ENCODE measurements at regions not wholly inside any gene's neighbourhood (a gene's known extent, or its start where the extent isn't known, plus 50 kb on each side); places are given as distances from the start of the nearest gene placed in this dataset.

DNA sequence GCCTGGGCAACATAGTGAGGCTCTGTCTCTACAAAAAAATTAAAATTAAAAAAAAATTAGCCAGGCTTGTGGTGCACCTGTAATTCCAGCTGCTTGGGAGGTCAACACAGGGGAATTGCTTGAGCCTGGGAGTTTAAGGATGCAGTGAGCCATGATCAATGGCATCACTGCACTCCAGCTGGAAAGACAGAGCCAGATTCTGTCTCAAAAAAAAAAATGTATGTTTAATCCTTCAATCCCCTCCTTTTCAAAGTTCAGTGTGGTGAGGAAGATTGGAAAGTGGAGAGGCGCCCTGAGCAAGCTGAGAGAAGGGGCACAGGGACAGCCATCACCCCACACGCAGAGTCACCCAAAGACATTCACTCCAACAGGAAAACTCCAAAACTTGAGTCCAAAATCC, 97.7 kb upstream of the BACE2 start:
- no peaks in the 10 kb centered on the region for H3K79me2 ChIP-seq (ENCODE audit: control insufficient read depth, low read length)
- TF ChIP-seq, protein P1, sequence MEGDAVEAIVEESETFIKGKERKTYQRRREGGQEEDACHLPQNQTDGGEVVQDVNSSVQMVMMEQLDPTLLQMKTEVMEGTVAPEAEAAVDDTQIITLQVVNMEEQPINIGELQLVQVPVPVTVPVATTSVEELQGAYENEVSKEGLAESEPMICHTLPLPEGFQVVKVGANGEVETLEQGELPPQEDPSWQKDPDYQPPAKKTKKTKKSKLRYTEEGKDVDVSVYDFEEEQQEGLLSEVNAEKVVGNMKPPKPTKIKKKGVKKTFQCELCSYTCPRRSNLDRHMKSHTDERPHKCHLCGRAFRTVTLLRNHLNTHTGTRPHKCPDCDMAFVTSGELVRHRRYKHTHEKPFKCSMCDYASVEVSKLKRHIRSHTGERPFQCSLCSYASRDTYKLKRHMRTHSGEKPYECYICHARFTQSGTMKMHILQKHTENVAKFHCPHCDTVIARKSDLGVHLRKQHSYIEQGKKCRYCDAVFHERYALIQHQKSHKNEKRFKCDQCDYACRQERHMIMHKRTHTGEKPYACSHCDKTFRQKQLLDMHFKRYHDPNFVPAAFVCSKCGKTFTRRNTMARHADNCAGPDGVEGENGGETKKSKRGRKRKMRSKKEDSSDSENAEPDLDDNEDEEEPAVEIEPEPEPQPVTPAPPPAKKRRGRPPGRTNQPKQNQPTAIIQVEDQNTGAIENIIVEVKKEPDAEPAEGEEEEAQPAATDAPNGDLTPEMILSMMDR (IDR thresholded peaks at IDR 0.05; ENCODE audit: low read depth, low read length, poor library complexity, severe bottlenecking): no peak
- no peak for TF ChIP-seq EZH2phosphoT487 (IDR thresholded peaks at IDR 0.05; ENCODE audit: borderline replicate concordance, low read length)
- no peak overlapping the region for H3K27ac ChIP-seq (ENCODE audit: low read depth, low read length)
- no peaks in the 10 kb centered on the region for H3F3A ChIP-seq (ENCODE audit: control insufficient read depth, insufficient read depth)
- H3K9me2 ChIP-seq (replicated peaks; ENCODE audit: control insufficient read depth, low read length): no peaks in the 10 kb centered on the region
- H4K20me1 ChIP-seq (ENCODE audit: control insufficient read depth, insufficient read depth, low read depth, low read length): no peaks in the 10 kb centered on the region
- H3K4me2 ChIP-seq (ENCODE audit: low read length): no peak overlapping the region
- H3K4me1 ChIP-seq (ENCODE audit: control insufficient read depth, low read length): no peaks in the 10 kb centered on the region
- no peak overlapping the region for H3K4me3 ChIP-seq (ENCODE audit: low read length)
- H3K9me3 ChIP-seq (ENCODE audit: control insufficient read depth, insufficient read depth, low read length): no peaks in the 10 kb centered on the region
- no peaks in the 10 kb centered on the region for H3K27me3 ChIP-seq (ENCODE audit: control insufficient read depth, low read length)
- H3K36me3 ChIP-seq (ENCODE audit: control insufficient read depth, low read length): no peaks in the 10 kb centered on the region

DNA sequence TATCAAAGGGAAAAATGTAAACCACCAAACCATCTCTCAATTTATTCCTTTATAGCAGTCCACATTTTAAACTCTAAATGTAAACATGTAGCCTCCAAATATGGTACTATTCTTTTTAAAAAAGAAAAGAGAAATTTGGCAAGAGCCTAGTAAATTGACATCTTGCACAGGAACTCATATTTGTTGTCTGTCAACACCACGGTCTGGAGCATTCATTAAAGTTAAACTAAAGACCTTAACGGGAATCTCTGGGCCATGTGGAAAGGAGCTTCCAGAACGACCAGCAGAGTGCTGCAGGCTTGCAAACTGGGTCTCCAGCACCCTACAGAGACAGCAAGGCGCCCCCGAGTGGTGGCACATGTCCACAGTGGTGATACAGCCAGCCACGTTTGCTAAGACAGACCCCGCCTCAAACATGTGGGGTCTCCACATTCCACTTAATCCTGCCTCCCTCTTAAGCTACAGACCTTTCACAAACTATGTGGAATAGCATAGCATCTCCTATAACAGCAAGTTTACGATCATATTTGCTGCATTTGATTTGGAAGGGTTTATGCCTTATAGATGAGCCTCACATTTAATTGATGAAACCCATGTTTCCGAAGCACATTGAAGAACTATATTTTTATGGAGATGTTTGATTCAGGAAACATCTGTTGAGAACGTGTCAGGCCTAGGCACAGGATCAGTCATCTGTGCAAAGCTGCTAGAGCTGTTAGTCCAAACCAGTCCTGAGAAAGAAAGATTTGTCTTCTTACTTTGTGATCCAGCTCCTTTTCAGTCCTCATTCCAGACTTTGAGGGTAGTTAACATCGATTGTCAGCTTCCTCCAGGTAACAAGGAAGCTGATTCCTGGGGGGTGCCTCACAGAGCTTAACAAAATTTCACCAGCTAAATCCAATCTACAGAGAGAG, 96.4 kb upstream of the BACE2 start:
- Histone ChIP-seq H3F3A (ENCODE audit: control insufficient read depth, insufficient read depth) (no peaks in the 10 kb centered on the region), H3K4me3 (ENCODE audit: low read length) (no peak overlapping the region), H3K79me2 (ENCODE audit: control insufficient read depth, low read length) (no peaks in the 10 kb centered on the region), H3K4me2 (ENCODE audit: low read length) (no peak overlapping the region), H3K27ac (ENCODE audit: low read depth, low read length) (no peak overlapping the region), H3K36me3 (ENCODE audit: control insufficient read depth, low read length) (no peaks in the 10 kb centered on the region), H3K27me3 (ENCODE audit: control insufficient read depth, low read length) (no peaks in the 10 kb centered on the region), H3K4me1 (ENCODE audit: control insufficient read depth, low read length) (no peaks in the 10 kb centered on the region), H3K9me2 (replicated peaks; ENCODE audit: control insufficient read depth, low read length) (no peaks in the 10 kb centered on the region), H3K9me3 (ENCODE audit: control insufficient read depth, insufficient read depth, low read length) (no peaks in the 10 kb centered on the region), H4K20me1 (ENCODE audit: control insufficient read depth, insufficient read depth, low read depth, low read length) (no peaks in the 10 kb centered on the region)
- TF ChIP-seq EZH2phosphoT487 (IDR thresholded peaks at IDR 0.05; ENCODE audit: borderline replicate concordance, low read length): no peak
- TF ChIP-seq, protein P1 (IDR thresholded peaks at IDR 0.05; ENCODE audit: low read depth, low read length, poor library complexity, severe bottlenecking): peak; percentile 36

DNA sequence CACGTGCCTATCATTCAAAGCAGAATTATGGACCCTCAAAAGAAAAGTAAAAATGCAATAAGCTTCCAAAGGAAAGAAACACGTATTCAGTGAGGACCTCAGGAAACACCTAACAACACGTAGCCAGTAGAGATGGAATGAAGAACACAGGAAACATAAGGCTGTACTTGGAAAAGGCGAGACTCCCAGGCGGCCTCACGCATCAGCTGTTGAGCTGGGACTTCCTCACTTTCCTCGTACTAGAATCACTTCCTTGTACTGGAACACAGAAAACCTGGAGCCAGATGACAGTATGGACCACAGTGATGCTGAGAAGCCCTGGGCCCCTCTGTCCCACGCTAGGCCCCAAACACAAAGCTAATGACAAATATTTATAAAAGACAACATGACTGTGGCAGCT, 94.4 kb upstream of the BACE2 start:
- H3F3A ChIP-seq (ENCODE audit: control insufficient read depth, insufficient read depth): no peaks in the 10 kb centered on the region
- no peaks in the 10 kb centered on the region for H3K36me3 ChIP-seq (ENCODE audit: control insufficient read depth, low read length)
- no peak overlapping the region for H3K4me3 ChIP-seq (ENCODE audit: low read length)
- H3K9me3 ChIP-seq (ENCODE audit: control insufficient read depth, insufficient read depth, low read length): no peaks in the 10 kb centered on the region
- no peaks in the 10 kb centered on the region for H3K4me1 ChIP-seq (ENCODE audit: control insufficient read depth, low read length)
- no peaks in the 10 kb centered on the region for H3K79me2 ChIP-seq (ENCODE audit: control insufficient read depth, low read length)
- TF ChIP-seq, protein P1 (IDR thresholded peaks at IDR 0.05; ENCODE audit: low read depth, low read length, poor library complexity, severe bottlenecking): no peak
- no peak for TF ChIP-seq EZH2phosphoT487 (IDR thresholded peaks at IDR 0.05; ENCODE audit: borderline replicate concordance, low read length)
- no peaks in the 10 kb centered on the region for H3K27me3 ChIP-seq (ENCODE audit: control insufficient read depth, low read length)
- no peaks in the 10 kb centered on the region for H4K20me1 ChIP-seq (ENCODE audit: control insufficient read depth, insufficient read depth, low read depth, low read length)
- H3K9me2 ChIP-seq (replicated peaks; ENCODE audit: control insufficient read depth, low read length): no peaks in the 10 kb centered on the region
- H3K27ac ChIP-seq (ENCODE audit: low read depth, low read length): no peak overlapping the region
- no peak overlapping the region for H3K4me2 ChIP-seq (ENCODE audit: low read length)

All from DOHH2 (cell line).